Gastroesophageal sphincter (tissue), 3 donors: ENCODE measurements at regions not wholly inside any gene's neighbourhood (a gene's known extent, or its start where the extent isn't known, plus 50 kb on each side); places are given as distances from the start of the nearest gene placed in this dataset.

Experiments used
- CTCF ChIP-seq, 4 experiments: fragments of 200-600 bp in 2 of 4; fragments of 450-650 bp in 2 of 4; sonication (generic) in 1 of 4; IDR thresholded peaks; one replicate each; pipeline ENCODE4 v1.5.1; 2017 to 2019; ENCODE audit warnings: antibody characterized with exemption in 4 of 4, mild to moderate bottlenecking in 2 of 4, moderate library complexity in 2 of 4
- POLR2A ChIP-seq, 2 donors: fragments of 450-650 bp; IDR thresholded peaks; one replicate each; pipeline ENCODE4 v1.6.1; 2017; ENCODE audit warnings: antibody characterized with exemption in 2 of 2, mild to moderate bottlenecking in 2 of 2, moderate library complexity in 1 of 2

DNA sequence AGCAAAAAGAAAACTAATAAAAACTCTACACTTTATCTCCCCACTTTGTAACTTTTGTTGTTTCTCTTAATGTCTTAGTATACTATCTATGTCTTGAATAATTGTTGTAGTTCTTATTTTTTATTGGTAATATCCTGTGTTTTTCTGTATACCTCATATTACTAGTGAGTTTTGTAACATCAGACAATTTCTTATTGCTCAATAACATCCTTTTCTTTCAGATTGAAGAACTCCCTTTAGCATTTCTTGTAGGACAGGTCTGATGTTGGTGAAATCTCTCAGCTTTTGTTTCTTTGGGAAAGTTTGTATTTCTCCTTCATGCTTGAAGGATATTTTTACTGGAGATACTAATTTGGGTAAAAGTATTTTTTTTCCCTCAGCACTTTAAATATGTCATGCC lies 79.8 kb upstream of the LRRC8B start:
- TF ChIP-seq CTCF (IDR thresholded peaks at IDR 0.05) = no peak
- TF ChIP-seq POLR2A (IDR thresholded peaks at IDR 0.05) = no peak
